A549 (cell line): ENCODE measurements at regions not wholly inside any gene's neighbourhood (a gene's known extent, or its start where the extent isn't known, plus 50 kb on each side); places are given as distances from the start of the nearest gene placed in this dataset.

Experiments
- ATAC-seq, 2 experiments: fragments of 200-7000 bp in 1 of 2; fragments of >200 bp in 1 of 2; cut with Nextera tagmentation in 1 of 2; cut with Tn5 transposase in 1 of 2; 3 replicates each; pipeline versions ENCODE4 v1.8.0 to v1.9.1; 2018 to 2020; ENCODE audit warnings: mild to moderate bottlenecking in 1 of 2, moderate library complexity in 1 of 2
- CTCF ChIA-PET: fragments of 300-600 bp; sonication (Branson Sonifier 250); formaldehyde crosslinking; extraction: SDS; loops from one replicate; lab custom pipeline; 2021; ENCODE audit warnings: antibody characterized with exemption, inconsistent platforms; lab: Yijun Ruan, JAX
- POLR2A ChIA-PET: fragments of 350-600 bp; formaldehyde crosslinking; extraction: SDS; loops from one replicate; lab custom pipeline; 2021; ENCODE audit warnings: antibody characterized with exemption, inconsistent platforms; lab: Yijun Ruan, JAX
- DNase-seq, 2 experiments: peaks; one replicate each; pipeline versions ENCODE4 v3.0.0 to v3.0.0-alpha.2; 2011 to 2016; ENCODE audit warnings: low read depth in 1 of 2, low spot score in 1 of 2
- FAIRE-seq: peaks from 2 replicates; lab custom pipeline; 2011; peaks lifted over from hg19 to GRCh38; lab: Jason Lieb, UNC
- H3K27ac ChIP-seq, 2 experiments: fragments of >200 bp; sonication (Bioruptor Twin); formaldehyde crosslinking; 3 replicates each; pipeline ENCODE4 v1.5.1; 2016 to 2017
- H3K4me1 ChIP-seq: fragments of >200 bp; sonication (Bioruptor Twin); formaldehyde crosslinking; 3 replicates; pipeline ENCODE4 v1.6.1; 2016
- H3K4me2 ChIP-seq: fragments of >200 bp; sonication (Bioruptor Twin); formaldehyde crosslinking; 3 replicates; pipeline ENCODE4 v1.6.1; 2016
- H3K4me3 ChIP-seq: fragments of >200 bp; sonication (Bioruptor Twin); formaldehyde crosslinking; 3 replicates; pipeline ENCODE4 v1.5.1; 2016
- H3K9me3 ChIP-seq: fragments of >200 bp; sonication (Bioruptor Twin); formaldehyde crosslinking; 3 replicates; pipeline ENCODE4 v1.6.1; 2016
- CBX2 ChIP-seq: fragments of 200-600 bp; sonication (generic); IDR thresholded peaks from 2 replicates; pipeline ENCODE4 v1.6.1; 2016; ENCODE audit warnings: low read depth, mild to moderate bottlenecking, borderline replicate concordance
- CBX8 ChIP-seq: fragments of 200-600 bp; sonication (generic); IDR thresholded peaks from 2 replicates; pipeline ENCODE4 v1.6.1; 2016
- CEBPB ChIP-seq, 2 experiments: fragments of >200 bp in 1 of 2; sonication (Bioruptor Twin) in 1 of 2; formaldehyde crosslinking in 1 of 2; IDR thresholded peaks; 2 replicates each; pipeline ENCODE4 v1.6.1; 2012 to 2016
- ESRRA ChIP-seq: fragments of 150-350 bp; IDR thresholded peaks from 2 replicates; pipeline ENCODE4 v1.6.1; 2014; ENCODE audit warnings: mild to moderate bottlenecking, low read length, borderline replicate concordance
- FOSB ChIP-seq: fragments of 250-450 bp; sonication (Bioruptor Pico); IDR thresholded peaks from 2 replicates; pipeline ENCODE4 v1.5.0; 2020; ENCODE audit warnings: mild to moderate bottlenecking, moderate library complexity
- FOSL2 ChIP-seq, 2 experiments: fragments of 450-650 bp in 1 of 2; fragments of >200 bp in 1 of 2; sonication (Bioruptor Twin) in 1 of 2; formaldehyde crosslinking; IDR thresholded peaks; 2 replicates each; pipeline versions ENCODE4 v1.5.0 to v1.6.1; 2016 to 2020; ENCODE audit warnings: mild to moderate bottlenecking in 1 of 2, moderate library complexity in 1 of 2
- FOXS1 ChIP-seq: fragments of 250-450 bp; sonication (Bioruptor Pico); IDR thresholded peaks from 2 replicates; pipeline ENCODE4 v1.5.0; 2020; ENCODE audit warnings: mild to moderate bottlenecking, moderate library complexity
- HOXB5 ChIP-seq: fragments of 250-450 bp; sonication (Bioruptor Pico); IDR thresholded peaks from 2 replicates; pipeline ENCODE4 v1.5.0; 2020; ENCODE audit warnings: mild to moderate bottlenecking, moderate library complexity
- KDM5A ChIP-seq: fragments of 200-600 bp; sonication (generic); IDR thresholded peaks from 2 replicates; pipeline ENCODE4 v1.6.1; 2016; ENCODE audit warnings: antibody characterized with exemption, mild to moderate bottlenecking
- MAFK ChIP-seq: fragments of 450-650 bp; IDR thresholded peaks from 2 replicates; pipeline ENCODE4 v1.6.1; 2014; ENCODE audit not compliant: partially characterized antibody
- MAZ ChIP-seq: fragments of 150-350 bp; IDR thresholded peaks from 2 replicates; pipeline ENCODE4 v1.6.1; 2014; ENCODE audit warnings: antibody characterized with exemption, low read depth, low read length, borderline replicate concordance
- MYC ChIP-seq: IDR thresholded peaks from 2 replicates; pipeline ENCODE4 v1.6.1; 2012; ENCODE audit warnings: mild to moderate bottlenecking, inconsistent platforms, low read length, improper control_type of control experiment, borderline replicate concordance
- POLR2A ChIP-seq: IDR thresholded peaks from 2 replicates; pipeline ENCODE4 v1.6.1; 2012; ENCODE audit warnings: mild to moderate bottlenecking, low read length
- RAD21 ChIP-seq, 2 experiments: fragments of >200 bp in 1 of 2; sonication (Bioruptor Twin) in 1 of 2; formaldehyde crosslinking in 1 of 2; IDR thresholded peaks in 1 of 2; conservative IDR thresholded peaks in 1 of 2; 2 replicates in 1 of 2; 3 replicates in 1 of 2; pipeline ENCODE4 v1.6.1; 2012 to 2018; ENCODE audit warnings: inconsistent platforms in 1 of 2
- RCOR1 ChIP-seq: fragments of 150-350 bp; IDR thresholded peaks from 2 replicates; pipeline ENCODE4 v1.6.1; 2014; ENCODE audit warnings: antibody characterized with exemption, low read length, low read depth
- RNF2 ChIP-seq: fragments of 200-600 bp; sonication (generic); IDR thresholded peaks from 2 replicates; pipeline ENCODE4 v1.6.1; 2016; ENCODE audit warnings: low read depth, mild to moderate bottlenecking, antibody characterized with exemption, moderate library complexity, borderline replicate concordance
- SREBF2 ChIP-seq: fragments of 450-650 bp; IDR thresholded peaks from 2 replicates; pipeline ENCODE4 v1.6.1; 2014; ENCODE audit warnings: mild to moderate bottlenecking, moderate library complexity
- TFCP2L1 ChIP-seq: fragments of 250-450 bp; sonication (Bioruptor Pico); IDR thresholded peaks from 2 replicates; pipeline ENCODE4 v1.5.0; 2021; ENCODE audit warnings: mild to moderate bottlenecking
- TP53 ChIP-seq: fragments of 250-450 bp; sonication (Bioruptor Pico); IDR thresholded peaks from 2 replicates; pipeline ENCODE4 v1.5.0; 2021; ENCODE audit warnings: mild to moderate bottlenecking, moderate library complexity
- ZSCAN20 ChIP-seq: fragments of 250-450 bp; sonication (Bioruptor Pico); IDR thresholded peaks from 2 replicates; pipeline ENCODE4 v1.8.0; 2022; ENCODE audit warnings: mild to moderate bottlenecking, moderate library complexity
- WGBS: methylation state at CpG from one replicate; pipeline ENCODE4 v1.1.6; 2017; ENCODE audit errors: missing lambda C conversion rate; 5-methylcytosine and 5-hydroxymethylcytosine counted together
- TF ChIP-seq, protein P1 (sequence below): IDR thresholded peaks from 2 replicates; pipeline ENCODE4 v1.6.1; 2012; ENCODE audit warnings: low read depth, borderline replicate concordance
- TF ChIP-seq, protein P2 (sequence below): fragments of >200 bp; sonication (Bioruptor Twin); formaldehyde crosslinking; IDR thresholded peaks from 3 replicates; pipeline ENCODE4 v1.5.1; 2016
- TF ChIP-seq, protein P3 (sequence below): fragments of 250-450 bp; sonication (Bioruptor Pico); IDR thresholded peaks from 2 replicates; pipeline ENCODE4 v1.5.0; 2020; ENCODE audit warnings: low read depth, mild to moderate bottlenecking, moderate library complexity
- TF ChIP-seq, protein P4 (sequence below): fragments of 250-450 bp; sonication (Bioruptor Pico); IDR thresholded peaks from 2 replicates; pipeline ENCODE4 v1.5.0; 2021; ENCODE audit warnings: mild to moderate bottlenecking, moderate library complexity, borderline replicate concordance
- TF ChIP-seq, protein P5 (sequence below): IDR thresholded peaks from 2 replicates; pipeline ENCODE4 v1.6.1; 2012
- TF ChIP-seq, protein P6 (sequence below): fragments of 150-350 bp; IDR thresholded peaks from 2 replicates; pipeline ENCODE4 v1.6.1; 2014; ENCODE audit warnings: low read depth, mild to moderate bottlenecking, low read length

DNA sequence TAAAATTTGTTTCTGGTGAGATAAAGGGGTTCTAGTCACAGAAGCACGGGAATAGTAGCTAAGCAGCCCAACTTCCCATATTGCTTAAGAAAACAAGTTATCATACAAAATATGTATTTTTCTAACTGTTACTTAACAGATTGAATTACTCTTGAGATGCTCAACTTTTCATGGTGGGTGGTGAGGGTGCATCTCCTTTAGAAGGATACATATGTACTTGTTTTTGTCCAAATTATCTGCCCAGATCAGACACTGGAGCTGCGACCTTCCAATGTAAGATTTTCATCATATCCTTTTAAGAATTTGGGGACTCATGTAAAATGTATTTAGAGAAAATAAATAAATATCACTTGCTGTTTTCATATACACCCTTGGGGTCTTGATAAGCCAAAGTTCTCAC is 252.2 kb upstream of the SOX2 start:
- FAIRE-seq, result no peak
- no peak for ATAC-seq
- POLR2A ChIA-PET, result no interaction called here
- no peak for DNase-seq
- Histone ChIP-seq H3K4me3 (no peak overlapping the region), H3K4me1 (no peaks in the 10 kb centered on the region), H3K9me3 (no peaks in the 10 kb centered on the region), H3K4me2 (no peak overlapping the region), H3K27ac (no peak overlapping the region)
- TF ChIP-seq, protein P1, sequence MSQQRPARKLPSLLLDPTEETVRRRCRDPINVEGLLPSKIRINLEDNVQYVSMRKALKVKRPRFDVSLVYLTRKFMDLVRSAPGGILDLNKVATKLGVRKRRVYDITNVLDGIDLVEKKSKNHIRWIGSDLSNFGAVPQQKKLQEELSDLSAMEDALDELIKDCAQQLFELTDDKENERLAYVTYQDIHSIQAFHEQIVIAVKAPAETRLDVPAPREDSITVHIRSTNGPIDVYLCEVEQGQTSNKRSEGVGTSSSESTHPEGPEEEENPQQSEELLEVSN, result no peak
- TF ChIP-seq FOXS1 (no peak), RNF2 (no peak), MAFK (no peak), ZSCAN20 (no peak), RCOR1 (no peak), RAD21 (conservative IDR thresholded peaks at IDR 0.05 in 1 of 2, IDR thresholded peaks at IDR 0.05 in 1 of 2) (no peak), POLR2A (no peak), CEBPB (IDR thresholded peaks at IDR 0.05) (no peak), TFCP2L1 (CRISPR knock-in tag) (no peak), MAZ (no peak), TP53 (CRISPR knock-in tag) (no peak), SREBF2 (no peak), FOSL2 (IDR thresholded peaks at IDR 0.05) (no peak), FOSL2 (CRISPR knock-in tag; IDR thresholded peaks at IDR 0.05) (no peak)
- TF ChIP-seq, protein P2, sequence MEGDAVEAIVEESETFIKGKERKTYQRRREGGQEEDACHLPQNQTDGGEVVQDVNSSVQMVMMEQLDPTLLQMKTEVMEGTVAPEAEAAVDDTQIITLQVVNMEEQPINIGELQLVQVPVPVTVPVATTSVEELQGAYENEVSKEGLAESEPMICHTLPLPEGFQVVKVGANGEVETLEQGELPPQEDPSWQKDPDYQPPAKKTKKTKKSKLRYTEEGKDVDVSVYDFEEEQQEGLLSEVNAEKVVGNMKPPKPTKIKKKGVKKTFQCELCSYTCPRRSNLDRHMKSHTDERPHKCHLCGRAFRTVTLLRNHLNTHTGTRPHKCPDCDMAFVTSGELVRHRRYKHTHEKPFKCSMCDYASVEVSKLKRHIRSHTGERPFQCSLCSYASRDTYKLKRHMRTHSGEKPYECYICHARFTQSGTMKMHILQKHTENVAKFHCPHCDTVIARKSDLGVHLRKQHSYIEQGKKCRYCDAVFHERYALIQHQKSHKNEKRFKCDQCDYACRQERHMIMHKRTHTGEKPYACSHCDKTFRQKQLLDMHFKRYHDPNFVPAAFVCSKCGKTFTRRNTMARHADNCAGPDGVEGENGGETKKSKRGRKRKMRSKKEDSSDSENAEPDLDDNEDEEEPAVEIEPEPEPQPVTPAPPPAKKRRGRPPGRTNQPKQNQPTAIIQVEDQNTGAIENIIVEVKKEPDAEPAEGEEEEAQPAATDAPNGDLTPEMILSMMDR, result no peak
- TF ChIP-seq, protein P3, sequence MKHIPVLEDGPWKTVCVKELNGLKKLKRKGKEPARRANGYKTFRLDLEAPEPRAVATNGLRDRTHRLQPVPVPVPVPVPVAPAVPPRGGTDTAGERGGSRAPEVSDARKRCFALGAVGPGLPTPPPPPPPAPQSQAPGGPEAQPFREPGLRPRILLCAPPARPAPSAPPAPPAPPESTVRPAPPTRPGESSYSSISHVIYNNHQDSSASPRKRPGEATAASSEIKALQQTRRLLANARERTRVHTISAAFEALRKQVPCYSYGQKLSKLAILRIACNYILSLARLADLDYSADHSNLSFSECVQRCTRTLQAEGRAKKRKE (CRISPR knock-in tag), result no peak
- WGBS, result 20% methylated on average over 2 of the region's 2 CpGs
- CTCF ChIA-PET, result no interaction called here

DNA sequence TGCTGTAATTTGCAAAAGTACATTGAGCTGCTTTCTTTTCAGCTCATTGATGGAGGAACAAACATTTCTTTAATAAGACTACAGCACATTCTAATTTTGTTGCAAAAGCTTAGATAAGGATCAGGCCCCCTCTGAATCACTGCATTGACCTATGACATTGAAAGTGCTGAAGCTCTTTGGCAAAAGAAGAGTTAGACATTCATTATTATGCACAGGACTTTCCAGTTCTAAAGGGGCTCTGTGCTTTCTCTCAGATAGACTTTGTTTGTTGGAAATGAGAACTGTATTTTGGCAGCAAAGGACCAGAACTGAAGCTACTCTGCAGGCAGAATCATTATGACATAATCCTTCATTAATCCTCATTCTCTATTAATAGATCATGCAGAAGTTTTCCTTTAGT is 252.9 kb upstream of the SOX2 start:
- Histone ChIP-seq H3K9me3 (no peaks in the 10 kb centered on the region), H3K4me3 (no peak overlapping the region), H3K4me1 (no peaks in the 10 kb centered on the region), H3K27ac (no peak overlapping the region), H3K4me2 (no peak overlapping the region)
- POLR2A ChIA-PET, result no interaction called here
- CTCF ChIA-PET, result no interaction called here
- FAIRE-seq, result no peak
- DNase-seq, result no peak
- no peak for ATAC-seq
- TF ChIP-seq FOSB, result no peak
- no peak for TF ChIP-seq KDM5A
- TF ChIP-seq MAFK, result no peak
- no peak for TF ChIP-seq MYC
- TF ChIP-seq, protein P4, sequence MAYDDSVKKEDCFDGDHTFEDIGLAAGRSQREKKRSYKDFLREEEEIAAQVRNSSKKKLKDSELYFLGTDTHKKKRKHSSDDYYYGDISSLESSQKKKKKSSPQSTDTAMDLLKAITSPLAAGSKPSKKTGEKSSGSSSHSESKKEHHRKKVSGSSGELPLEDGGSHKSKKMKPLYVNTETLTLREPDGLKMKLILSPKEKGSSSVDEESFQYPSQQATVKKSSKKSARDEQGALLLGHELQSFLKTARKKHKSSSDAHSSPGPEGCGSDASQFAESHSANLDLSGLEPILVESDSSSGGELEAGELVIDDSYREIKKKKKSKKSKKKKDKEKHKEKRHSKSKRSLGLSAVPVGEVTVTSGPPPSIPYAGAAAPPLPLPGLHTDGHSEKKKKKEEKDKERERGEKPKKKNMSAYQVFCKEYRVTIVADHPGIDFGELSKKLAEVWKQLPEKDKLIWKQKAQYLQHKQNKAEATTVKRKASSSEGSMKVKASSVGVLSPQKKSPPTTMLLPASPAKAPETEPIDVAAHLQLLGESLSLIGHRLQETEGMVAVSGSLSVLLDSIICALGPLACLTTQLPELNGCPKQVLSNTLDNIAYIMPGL (CRISPR knock-in tag), result no peak
- TF ChIP-seq, protein P5, sequence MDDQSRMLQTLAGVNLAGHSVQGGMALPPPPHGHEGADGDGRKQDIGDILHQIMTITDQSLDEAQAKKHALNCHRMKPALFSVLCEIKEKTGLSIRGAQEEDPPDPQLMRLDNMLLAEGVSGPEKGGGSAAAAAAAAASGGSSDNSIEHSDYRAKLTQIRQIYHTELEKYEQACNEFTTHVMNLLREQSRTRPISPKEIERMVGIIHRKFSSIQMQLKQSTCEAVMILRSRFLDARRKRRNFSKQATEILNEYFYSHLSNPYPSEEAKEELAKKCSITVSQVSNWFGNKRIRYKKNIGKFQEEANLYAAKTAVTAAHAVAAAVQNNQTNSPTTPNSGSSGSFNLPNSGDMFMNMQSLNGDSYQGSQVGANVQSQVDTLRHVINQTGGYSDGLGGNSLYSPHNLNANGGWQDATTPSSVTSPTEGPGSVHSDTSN, result no peak
- TF ChIP-seq, protein P6, sequence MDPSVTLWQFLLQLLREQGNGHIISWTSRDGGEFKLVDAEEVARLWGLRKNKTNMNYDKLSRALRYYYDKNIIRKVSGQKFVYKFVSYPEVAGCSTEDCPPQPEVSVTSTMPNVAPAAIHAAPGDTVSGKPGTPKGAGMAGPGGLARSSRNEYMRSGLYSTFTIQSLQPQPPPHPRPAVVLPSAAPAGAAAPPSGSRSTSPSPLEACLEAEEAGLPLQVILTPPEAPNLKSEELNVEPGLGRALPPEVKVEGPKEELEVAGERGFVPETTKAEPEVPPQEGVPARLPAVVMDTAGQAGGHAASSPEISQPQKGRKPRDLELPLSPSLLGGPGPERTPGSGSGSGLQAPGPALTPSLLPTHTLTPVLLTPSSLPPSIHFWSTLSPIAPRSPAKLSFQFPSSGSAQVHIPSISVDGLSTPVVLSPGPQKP, result no peak
- no peak for TF ChIP-seq ESRRA
- no peak for TF ChIP-seq RAD21 (conservative IDR thresholded peaks at IDR 0.05 in 1 of 2, IDR thresholded peaks at IDR 0.05 in 1 of 2)
- no peak for TF ChIP-seq CBX8
- TF ChIP-seq RCOR1, result no peak
- no peak for TF ChIP-seq HOXB5
- TF ChIP-seq CBX2, result no peak
